A549 (cell line): ENCODE measurements at regions not wholly inside any gene's neighbourhood (a gene's known extent, or its start where the extent isn't known, plus 50 kb on each side); places are given as distances from the start of the nearest gene placed in this dataset.
A peak's percentile ranks its signal among the peaks of the same experiment; 100 is the strongest.

Experiments
- ATAC-seq, 2 experiments: fragments of 200-7000 bp in 1 of 2; fragments of >200 bp in 1 of 2; cut with Nextera tagmentation in 1 of 2; cut with Tn5 transposase in 1 of 2; 3 replicates each; pipeline versions ENCODE4 v1.8.0 to v1.9.1; 2018 to 2020; ENCODE audit warnings: mild to moderate bottlenecking in 1 of 2, moderate library complexity in 1 of 2
- CTCF ChIA-PET: fragments of 300-600 bp; sonication (Branson Sonifier 250); formaldehyde crosslinking; extraction: SDS; loops from one replicate; lab custom pipeline; 2021; ENCODE audit warnings: antibody characterized with exemption, inconsistent platforms; lab: Yijun Ruan, JAX
- POLR2A ChIA-PET: fragments of 350-600 bp; formaldehyde crosslinking; extraction: SDS; loops from one replicate; lab custom pipeline; 2021; ENCODE audit warnings: antibody characterized with exemption, inconsistent platforms; lab: Yijun Ruan, JAX
- DNase-seq, 2 experiments: peaks; one replicate each; pipeline versions ENCODE4 v3.0.0 to v3.0.0-alpha.2; 2011 to 2016; ENCODE audit warnings: low read depth in 1 of 2, low spot score in 1 of 2
- FAIRE-seq: peaks from 2 replicates; lab custom pipeline; 2011; peaks lifted over from hg19 to GRCh38; lab: Jason Lieb, UNC
- H3K27ac ChIP-seq, 2 experiments: fragments of >200 bp; sonication (Bioruptor Twin); formaldehyde crosslinking; 3 replicates each; pipeline ENCODE4 v1.5.1; 2016 to 2017
- H3K4me1 ChIP-seq: fragments of >200 bp; sonication (Bioruptor Twin); formaldehyde crosslinking; 3 replicates; pipeline ENCODE4 v1.6.1; 2016
- H3K4me2 ChIP-seq: fragments of >200 bp; sonication (Bioruptor Twin); formaldehyde crosslinking; 3 replicates; pipeline ENCODE4 v1.6.1; 2016
- H3K4me3 ChIP-seq: fragments of >200 bp; sonication (Bioruptor Twin); formaldehyde crosslinking; 3 replicates; pipeline ENCODE4 v1.5.1; 2016
- H3K9me3 ChIP-seq: fragments of >200 bp; sonication (Bioruptor Twin); formaldehyde crosslinking; 3 replicates; pipeline ENCODE4 v1.6.1; 2016
- CHD2 ChIP-seq: fragments of 150-350 bp; IDR thresholded peaks from 2 replicates; pipeline ENCODE4 v1.6.1; 2014; ENCODE audit warnings: low read length; ENCODE audit not compliant: partially characterized antibody
- CTCF ChIP-seq: fragments of >200 bp; sonication (Bioruptor Twin); formaldehyde crosslinking; IDR thresholded peaks from 3 replicates; pipeline ENCODE4 v1.5.1; 2016
- EHF ChIP-seq: fragments of 250-450 bp; sonication (Bioruptor Pico); IDR thresholded peaks from 2 replicates; pipeline ENCODE4 v1.5.0; 2020; ENCODE audit warnings: mild to moderate bottlenecking
- FOSL2 ChIP-seq, 2 experiments: fragments of 450-650 bp in 1 of 2; fragments of >200 bp in 1 of 2; sonication (Bioruptor Twin) in 1 of 2; formaldehyde crosslinking; IDR thresholded peaks; 2 replicates each; pipeline versions ENCODE4 v1.5.0 to v1.6.1; 2016 to 2020; ENCODE audit warnings: mild to moderate bottlenecking in 1 of 2, moderate library complexity in 1 of 2
- HDAC2 ChIP-seq: fragments of 200-600 bp; sonication (generic); IDR thresholded peaks from 2 replicates; pipeline ENCODE4 v1.6.1; 2016
- HEYL ChIP-seq: fragments of 250-450 bp; sonication (Bioruptor Pico); IDR thresholded peaks from 2 replicates; pipeline ENCODE4 v1.8.0; 2021; ENCODE audit warnings: mild to moderate bottlenecking, moderate library complexity
- HOXA7 ChIP-seq: fragments of 250-450 bp; sonication (Bioruptor Pico); IDR thresholded peaks from 2 replicates; pipeline ENCODE4 v1.5.0; 2020; ENCODE audit warnings: mild to moderate bottlenecking, moderate library complexity
- HOXB5 ChIP-seq: fragments of 250-450 bp; sonication (Bioruptor Pico); IDR thresholded peaks from 2 replicates; pipeline ENCODE4 v1.5.0; 2020; ENCODE audit warnings: mild to moderate bottlenecking, moderate library complexity
- KDM1A ChIP-seq: fragments of 200-600 bp; sonication (generic); IDR thresholded peaks from 2 replicates; pipeline ENCODE4 v1.6.1; 2016; ENCODE audit warnings: low read depth, mild to moderate bottlenecking
- KDM5A ChIP-seq: fragments of 200-600 bp; sonication (generic); IDR thresholded peaks from 2 replicates; pipeline ENCODE4 v1.6.1; 2016; ENCODE audit warnings: antibody characterized with exemption, mild to moderate bottlenecking
- MYC ChIP-seq: IDR thresholded peaks from 2 replicates; pipeline ENCODE4 v1.6.1; 2012; ENCODE audit warnings: mild to moderate bottlenecking, inconsistent platforms, low read length, improper control_type of control experiment, borderline replicate concordance
- NFE2L2 ChIP-seq: fragments of 150-350 bp; conservative IDR thresholded peaks from 2 replicates; pipeline ENCODE4 v1.6.1; 2014; ENCODE audit warnings: low read length
- NR3C1 ChIP-seq: fragments of >200 bp; sonication (Bioruptor Twin); formaldehyde crosslinking; IDR thresholded peaks from 3 replicates; pipeline ENCODE4 v1.6.1; 2017
- PHF8 ChIP-seq: fragments of 200-600 bp; sonication (generic); IDR thresholded peaks from 2 replicates; pipeline ENCODE4 v1.6.1; 2016; ENCODE audit warnings: low read depth, mild to moderate bottlenecking, antibody characterized with exemption, moderate library complexity, borderline replicate concordance
- RCOR1 ChIP-seq: fragments of 150-350 bp; IDR thresholded peaks from 2 replicates; pipeline ENCODE4 v1.6.1; 2014; ENCODE audit warnings: antibody characterized with exemption, low read length, low read depth
- RFX5 ChIP-seq: fragments of 450-650 bp; IDR thresholded peaks from 2 replicates; pipeline ENCODE4 v1.7.1; 2014; ENCODE audit warnings: antibody characterized with exemption, mild to moderate bottlenecking, moderate library complexity
- RNF2 ChIP-seq: fragments of 200-600 bp; sonication (generic); IDR thresholded peaks from 2 replicates; pipeline ENCODE4 v1.6.1; 2016; ENCODE audit warnings: low read depth, mild to moderate bottlenecking, antibody characterized with exemption, moderate library complexity, borderline replicate concordance
- TFCP2L1 ChIP-seq: fragments of 250-450 bp; sonication (Bioruptor Pico); IDR thresholded peaks from 2 replicates; pipeline ENCODE4 v1.5.0; 2021; ENCODE audit warnings: mild to moderate bottlenecking
- ZFP36 ChIP-seq: fragments of 450-650 bp; IDR thresholded peaks from 2 replicates; pipeline ENCODE4 v1.6.1; 2014; ENCODE audit warnings: borderline replicate concordance; ENCODE audit not compliant: partially characterized antibody
- WGBS: methylation state at CpG from one replicate; pipeline ENCODE4 v1.1.6; 2017; ENCODE audit errors: missing lambda C conversion rate; 5-methylcytosine and 5-hydroxymethylcytosine counted together
- TF ChIP-seq, protein P1 (sequence below): fragments of >200 bp; sonication (Bioruptor Twin); formaldehyde crosslinking; IDR thresholded peaks from 2 replicates; pipeline ENCODE4 v1.6.1; 2016

GRCh38 chr22:47396515-47396914 lies 634.1 kb downstream of the TBC1D22A start (continued):
- TF ChIP-seq CTCF (no peak), PHF8 (no peak)

- 81% methylated on average over 8 of the region's 12 CpGs for WGBS
- Histone ChIP-seq H3K9me3 (no peaks in the 10 kb centered on the region), H3K27ac (no peak overlapping the region), H3K4me1 (no peaks in the 10 kb centered on the region), H3K4me3 (no peak overlapping the region), H3K4me2 (no peak overlapping the region)
- FAIRE-seq (no peak), DNase-seq (no peak), ATAC-seq (no peak)
- CTCF ChIA-PET, result no interaction called here
- TF ChIP-seq NFE2L2 (no peak), RCOR1 (no peak), TFCP2L1 (CRISPR knock-in tag) (no peak)
- POLR2A ChIA-PET, result no interaction called here
Measured at GRCh38 chr22:47396105-47396504, 633.7 kb downstream of the TBC1D22A start.

DNA sequence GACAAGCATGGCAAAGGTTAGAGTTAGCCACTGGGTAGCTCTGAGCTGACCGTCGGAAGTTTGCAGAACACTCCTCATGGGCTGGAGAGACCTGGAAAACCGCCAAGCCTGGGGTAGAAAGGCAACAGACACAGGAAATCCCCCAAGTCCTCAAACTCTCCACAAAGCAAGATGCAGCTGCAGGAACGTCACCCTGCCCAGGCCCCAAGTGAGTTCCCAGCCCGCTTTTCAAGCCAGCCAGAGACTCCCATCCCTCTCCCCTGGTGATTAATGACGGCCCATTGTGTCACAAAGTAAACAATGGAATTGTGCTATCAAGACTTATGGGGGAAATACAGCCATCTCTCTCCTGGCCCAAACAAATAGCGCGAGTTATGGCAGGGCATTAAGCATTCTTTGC lies 633.0 kb downstream of the TBC1D22A start:
- H3K27ac ChIP-seq, result no peak overlapping the region
- ATAC-seq, result peak in 1 of 2 experiments; percentile 39; a peak in 2 of 6 replicates
- no peak overlapping the region for H3K4me2 ChIP-seq
- WGBS, result 9% methylated on average over 7 of the region's 8 CpGs
- CTCF ChIA-PET, result no interaction called here
- H3K9me3 ChIP-seq, result no peaks in the 10 kb centered on the region
- DNase-seq, result peak; percentile 16 to 25
- no peaks in the 10 kb centered on the region for H3K4me1 ChIP-seq
- no peak overlapping the region for H3K4me3 ChIP-seq
- TF ChIP-seq KDM1A, result no peak
- peak; percentile 94 for TF ChIP-seq RFX5
- POLR2A ChIA-PET, result no interaction called here
- no peak for FAIRE-seq

DNA sequence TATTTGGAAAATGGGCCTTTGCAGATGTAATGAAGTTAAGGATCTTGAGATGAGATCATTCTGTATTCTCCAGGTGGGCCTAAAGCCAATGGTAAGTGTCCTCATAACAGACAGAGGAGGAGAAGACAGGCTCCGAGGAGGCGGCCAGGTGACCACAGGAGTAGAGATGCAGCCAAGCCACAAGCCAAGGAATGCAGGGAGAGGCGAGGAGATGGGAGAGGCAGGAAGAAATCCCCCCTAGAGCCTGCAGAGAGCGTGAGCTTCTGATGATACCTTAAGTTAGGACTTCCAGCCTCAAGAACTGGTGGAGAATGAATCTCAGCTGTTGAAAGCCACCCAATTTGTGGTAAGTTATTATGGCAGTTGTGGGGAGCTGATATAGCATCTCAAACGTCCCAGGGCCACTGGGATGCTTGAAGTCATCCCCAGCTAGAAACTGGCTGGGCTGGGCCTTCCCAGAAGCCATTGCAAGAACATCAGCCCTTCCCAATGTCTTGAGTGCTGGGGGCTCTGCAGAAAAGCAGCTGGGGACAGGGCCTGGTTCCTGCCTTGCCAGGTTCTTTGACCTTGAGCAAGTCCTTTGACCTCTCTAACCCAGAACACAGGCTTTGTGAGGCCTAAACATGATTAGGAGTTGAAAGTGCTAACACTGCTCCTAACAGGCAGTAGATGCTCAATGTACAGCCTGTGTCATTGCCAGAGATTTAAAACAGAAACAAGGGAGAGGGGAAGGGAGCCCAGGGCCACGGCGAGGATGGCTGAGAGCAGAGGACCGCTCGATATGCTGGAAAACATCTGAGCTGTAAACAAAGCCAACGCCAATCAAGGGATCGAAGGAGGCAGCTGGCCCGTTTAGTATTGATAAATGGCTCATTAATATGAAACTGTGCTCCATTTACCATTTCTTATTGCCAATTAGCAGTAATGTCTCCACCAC lies 632.3 kb downstream of the TBC1D22A start:
- FAIRE-seq (no peak), DNase-seq (no peak), ATAC-seq (no peak)
- no peaks in the 10 kb centered on the region for H3K4me1 ChIP-seq
- no peak overlapping the region for H3K27ac ChIP-seq
- no peak overlapping the region for H3K4me2 ChIP-seq
- H3K4me3 ChIP-seq, result no peak overlapping the region
- H3K9me3 ChIP-seq, result no peaks in the 10 kb centered on the region
- TF ChIP-seq NR3C1 (no peak), CHD2 (no peak), RNF2 (no peak), TFCP2L1 (CRISPR knock-in tag) (no peak), HOXA7 (CRISPR knock-in tag) (no peak), HOXB5 (CRISPR knock-in tag) (no peak), ZFP36 (no peak), MYC (no peak), KDM5A (no peak), HDAC2 (no peak), HEYL (CRISPR knock-in tag) (no peak), RFX5 (no peak), FOSL2 (IDR thresholded peaks at IDR 0.05) (no peak), FOSL2 (CRISPR knock-in tag; IDR thresholded peaks at IDR 0.05) (no peak), EHF (no peak)
- TF ChIP-seq, protein P1, sequence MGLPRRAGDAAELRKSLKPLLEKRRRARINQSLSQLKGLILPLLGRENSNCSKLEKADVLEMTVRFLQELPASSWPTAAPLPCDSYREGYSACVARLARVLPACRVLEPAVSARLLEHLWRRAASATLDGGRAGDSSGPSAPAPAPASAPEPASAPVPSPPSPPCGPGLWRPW, result no peak
- POLR2A ChIA-PET, result no interaction called here
- CTCF ChIA-PET, result no interaction called here
- 68% methylated on average over 12 of the region's 12 CpGs for WGBS
